Caco-2 (cell line): ENCODE measurements at regions not wholly inside any gene's neighbourhood (a gene's known extent, or its start where the extent isn't known, plus 50 kb on each side); places are given as distances from the start of the nearest gene placed in this dataset.

ENCODE experiments used
- BruUV-seq: library from RNA; stranded (reverse); fragments of 400-500 nt; replicated peaks from 2 replicates; lab custom pipeline; 2021; lab: Mats Ljungman, UMichigan
- CTCF ChIA-PET: fragments of 300-600 bp; sonication (Branson Sonifier 250); formaldehyde crosslinking; loops from one replicate; lab custom pipeline; 2022; ENCODE audit warnings: antibody characterized with exemption; lab: Charles Lee
- POLR2A ChIA-PET: fragments of 300-600 bp; sonication (Branson Sonifier 250); formaldehyde crosslinking; loops from one replicate; lab custom pipeline; 2022; ENCODE audit warnings: antibody characterized with exemption; lab: Charles Lee
- DNase-seq, 2 experiments: peaks; one replicate each; pipeline versions ENCODE4 v3.0.0 to v3.0.0-alpha.2; 2020 to 2022
- H3K27me3 ChIP-seq: replicated peaks from 2 replicates; pipeline ENCODE4 v1.6.0; 2011; ENCODE audit warnings: low read length; ENCODE audit not compliant: control insufficient read depth, insufficient read depth
- H3K36me3 ChIP-seq: 2 replicates; pipeline ENCODE4 v1.5.1; 2011; ENCODE audit warnings: low read length; ENCODE audit not compliant: control insufficient read depth, insufficient read depth
- H3K4me1 ChIP-seq: fragments of 250-450 bp; sonication (Bioruptor Pico); 2 replicates; pipeline ENCODE4 v1.5.1; 2020; ENCODE audit warnings: mild to moderate bottlenecking
- H3K4me3 ChIP-seq: 2 replicates; pipeline ENCODE4 v1.5.1; 2011; ENCODE audit warnings: low read depth, mild to moderate bottlenecking, control low read depth, low read length
- H3K9me3 ChIP-seq: fragments of 250-450 bp; sonication (Bioruptor Pico); 2 replicates; pipeline ENCODE4 v1.5.1; 2020; ENCODE audit warnings: mild to moderate bottlenecking, moderate library complexity
- H3K27ac Mint-ChIP-seq: one replicate; pipeline ENCODE4 v1.8.0; 2022; ENCODE audit warnings: mixed read lengths; ENCODE audit not compliant: unreplicated experiment
- H3K27me3 Mint-ChIP-seq: one replicate; pipeline ENCODE4 v1.8.0; 2022; ENCODE audit warnings: mixed read lengths; ENCODE audit not compliant: insufficient read depth, unreplicated experiment
- H3K36me3 Mint-ChIP-seq: one replicate; pipeline ENCODE4 v1.8.0; 2022; ENCODE audit warnings: mild to moderate bottlenecking, mixed read lengths; ENCODE audit not compliant: insufficient read depth, unreplicated experiment
- H3K4me1 Mint-ChIP-seq: one replicate; pipeline ENCODE4 v1.8.0; 2022; ENCODE audit warnings: low read depth, mixed read lengths; ENCODE audit not compliant: unreplicated experiment
- H3K4me3 Mint-ChIP-seq: one replicate; pipeline ENCODE4 v1.8.0; 2022; ENCODE audit warnings: mild to moderate bottlenecking, moderate library complexity, mixed read lengths; ENCODE audit not compliant: unreplicated experiment
- H3K9me3 Mint-ChIP-seq: one replicate; pipeline ENCODE4 v1.8.0; 2022; ENCODE audit warnings: mixed read lengths; ENCODE audit not compliant: unreplicated experiment
- CTCF ChIP-seq, 2 experiments: fragments of 200-600 bp in 1 of 2; IDR thresholded peaks; 1 replicate in 1 of 2; 2 replicates in 1 of 2; pipeline versions ENCODE4 v1.5.1 to v1.8.0; 2011 to 2022; ENCODE audit warnings: antibody characterized with exemption in 1 of 2, control low read depth in 1 of 2, inconsistent platforms in 1 of 2, low read depth in 1 of 2, low read length in 1 of 2, mild to moderate bottlenecking in 1 of 2, moderate library complexity in 1 of 2; ENCODE audit not compliant: insufficient read depth in 1 of 2, severe bottlenecking in 1 of 2, unreplicated experiment in 1 of 2
- intact Hi-C: fragments of 100-400 bp; cut with micrococcal nuclease; formaldehyde crosslinking; loops from one replicate; pipeline ENCODE4 v1.10.0; 2022; ENCODE audit not compliant: unreplicated experiment

GRCh38 chr16:87002717-87003413, 314.3 kb downstream of the C16orf95 start:
- no peak for TF ChIP-seq CTCF (IDR thresholded peaks at IDR 0.05; ENCODE audit: insufficient read depth in 1 of 2, low read depth in 1 of 2, low read length in 1 of 2, severe bottlenecking in 1 of 2, unreplicated experiment in 1 of 2)
- Mint-ChIP-seq H3K27ac (no peak overlapping the region), H3K27me3 (peaks cover 3% of the 10 kb centered on the region), H3K36me3 (no peaks in the 10 kb centered on the region), H3K4me1 (no peaks in the 10 kb centered on the region), H3K9me3 (peaks cover 60% of the 10 kb centered on the region), H3K4me3 (no peak overlapping the region)
- Histone ChIP-seq H3K9me3 (peaks cover 9% of the 10 kb centered on the region), H3K27me3 (no peaks in the 10 kb centered on the region; the same call in 1 of the 2 replicates), H3K4me1 (peaks cover 4% of the 10 kb centered on the region; the same call in 1 of the 2 replicates), H3K4me3 (no peak overlapping the region), H3K36me3 (no peaks in the 10 kb centered on the region)
- CTCF ChIA-PET, result no interaction called here
- POLR2A ChIA-PET, result no interaction called here
- intact Hi-C loops, result no loop called here
- BruUV-seq, result no TSS peak
- peak in 1 of 2 experiments; percentile 22 for DNase-seq

- H3K4me1 ChIP-seq, result peaks cover 4% of the 10 kb centered on the region; the same call in 1 of the 2 replicates
- intact Hi-C loops, result no loop called here
- H3K36me3 ChIP-seq, result no peaks in the 10 kb centered on the region
- H3K9me3 ChIP-seq, result peaks cover 9% of the 10 kb centered on the region
- Mint-ChIP-seq H3K4me1 (no peaks in the 10 kb centered on the region), H3K4me3 (no peak overlapping the region), H3K27me3 (peaks cover 3% of the 10 kb centered on the region), H3K36me3 (no peaks in the 10 kb centered on the region), H3K9me3 (peaks cover 57% of the 10 kb centered on the region), H3K27ac (no peak overlapping the region)
- BruUV-seq, result no TSS peak
- CTCF ChIA-PET, result no interaction called here
- TF ChIP-seq CTCF (IDR thresholded peaks at IDR 0.05; ENCODE audit: insufficient read depth in 1 of 2, low read depth in 1 of 2, low read length in 1 of 2, severe bottlenecking in 1 of 2, unreplicated experiment in 1 of 2), result no peak
- H3K27me3 ChIP-seq, result no peaks in the 10 kb centered on the region; the same call in 1 of the 2 replicates
- POLR2A ChIA-PET, result no interaction called here
- DNase-seq, result no peak
- no peak overlapping the region for H3K4me3 ChIP-seq
Observed at GRCh38 chr16:87003414-87003755, 313.8 kb downstream of the C16orf95 start.

GRCh38 chr16:87006021-87006420, 311.2 kb downstream of the C16orf95 start:
- H3K4me1 Mint-ChIP-seq, result no peaks in the 10 kb centered on the region
- CTCF ChIA-PET, result no interaction called here
- Histone ChIP-seq H3K4me3 (no peak overlapping the region), H3K4me1 (no peaks in the 10 kb centered on the region), H3K9me3 (peaks cover 9% of the 10 kb centered on the region), H3K36me3 (no peaks in the 10 kb centered on the region), H3K27me3 (no peaks in the 10 kb centered on the region; the same call in 1 of the 2 replicates)
- peaks cover 31% of the 10 kb centered on the region for H3K9me3 Mint-ChIP-seq
- H3K27ac Mint-ChIP-seq, result no peak overlapping the region
- no peak for DNase-seq
- no peaks in the 10 kb centered on the region for H3K36me3 Mint-ChIP-seq
- no peaks in the 10 kb centered on the region for H3K27me3 Mint-ChIP-seq
- BruUV-seq, result no TSS peak
- H3K4me3 Mint-ChIP-seq, result no peak overlapping the region
- POLR2A ChIA-PET, result no interaction called here
- no peak for TF ChIP-seq CTCF (IDR thresholded peaks at IDR 0.05; ENCODE audit: insufficient read depth in 1 of 2, low read depth in 1 of 2, low read length in 1 of 2, severe bottlenecking in 1 of 2, unreplicated experiment in 1 of 2)
- intact Hi-C loops, result no loop called here
